ENCODE measurements at regions not wholly inside any gene's neighbourhood (a gene's known extent, or its start where the extent isn't known, plus 50 kb on each side); places are given as distances from the start of the nearest gene placed in this dataset.

GRCh38 chr3:30288830-30289229 lies 317.6 kb upstream of the TGFBR2 start:
- H3K27me3 ChIP-seq (ENCODE audit: control insufficient read depth in 1 of 2, insufficient read depth in 1 of 2, low read length in 2 of 2), result no peaks in the 10 kb centered on the region
- H2AK5ac ChIP-seq (ENCODE audit: low read length, severe bottlenecking), result no peak overlapping the region
- no peak overlapping the region for H2BK12ac ChIP-seq (ENCODE audit: low read length in 2 of 2)
- H4K8ac ChIP-seq (ENCODE audit: low read length), result no peak overlapping the region
- H4K91ac ChIP-seq (ENCODE audit: low read length), result no peak overlapping the region
- no peak overlapping the region for H3K4me3 ChIP-seq (ENCODE audit: insufficient read depth in 1 of 2, low read depth in 1 of 2, low read length in 2 of 2)
- no peak overlapping the region for H3K27ac ChIP-seq (ENCODE audit: low read length, poor library complexity, severe bottlenecking)
- no peaks in the 10 kb centered on the region for H3K9me3 ChIP-seq (ENCODE audit: control insufficient read depth, low read length)
- H3K18ac ChIP-seq (ENCODE audit: low read depth in 1 of 2, low read length in 2 of 2), result no peak overlapping the region
- H3K79me1 ChIP-seq (replicated peaks; ENCODE audit: low read length, poor library complexity, severe bottlenecking), result no peaks in the 10 kb centered on the region
- H3K4me2 ChIP-seq (ENCODE audit: low read length, poor library complexity, severe bottlenecking), result no peak overlapping the region
- H3K9ac ChIP-seq (ENCODE audit: low read length), result peak overlapping the region; percentile 31
- no peak overlapping the region for H3K14ac ChIP-seq (ENCODE audit: low read length in 2 of 2)
- H2AFZ ChIP-seq (ENCODE audit: low read depth, low read length), result no peak overlapping the region
- peaks cover 0 to 4% of the 10 kb centered on the region in 2 experiments for H3K36me3 ChIP-seq (ENCODE audit: control insufficient read depth in 1 of 2, insufficient read depth in 2 of 2, low read depth in 1 of 2, low read length in 2 of 2)
- peaks cover 2% of the 10 kb centered on the region for H3K4me1 ChIP-seq (ENCODE audit: control insufficient read depth, insufficient read depth, low read depth, low read length)
- H2BK5ac ChIP-seq (ENCODE audit: low read depth, low read length, poor library complexity, severe bottlenecking), result no peak overlapping the region
- no peak for DNase-seq
- H3K23ac ChIP-seq (ENCODE audit: low read length in 2 of 2), result no peak overlapping the region
- no peak overlapping the region for H2BK120ac ChIP-seq (ENCODE audit: low read depth, low read length)
- no peak overlapping the region for H3K4ac ChIP-seq (ENCODE audit: low read depth in 1 of 2, low read length in 2 of 2)
- H2BK15ac ChIP-seq (ENCODE audit: low read depth, poor library complexity, severe bottlenecking), result no peak overlapping the region

DNA sequence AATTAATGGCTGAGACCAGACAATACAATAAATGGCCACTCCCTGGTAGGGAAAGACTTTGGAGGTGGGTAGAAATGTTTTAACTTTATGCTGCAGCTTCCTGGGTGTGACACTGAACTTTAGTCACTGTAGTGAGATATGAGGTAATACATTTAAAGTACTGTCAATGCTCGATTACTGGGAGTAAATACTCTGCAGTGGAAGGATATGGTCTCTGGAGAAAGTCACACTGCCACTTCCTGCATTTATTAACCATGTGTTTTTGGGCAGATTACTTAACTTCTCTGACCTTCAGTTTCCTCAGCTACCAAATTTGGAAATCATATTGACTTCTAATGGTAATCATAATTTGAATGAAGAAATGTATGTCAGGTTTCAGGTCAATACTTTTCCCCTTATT lies 317.1 kb upstream of the TGFBR2 start:
- Histone ChIP-seq H3K4me1 (ENCODE audit: control insufficient read depth, insufficient read depth, low read depth, low read length) (peaks cover 2% of the 10 kb centered on the region), H2BK120ac (ENCODE audit: low read depth, low read length) (no peak overlapping the region), H2BK15ac (ENCODE audit: low read depth, poor library complexity, severe bottlenecking) (no peak overlapping the region), H3K27me3 (ENCODE audit: control insufficient read depth in 1 of 2, insufficient read depth in 1 of 2, low read length in 2 of 2) (no peaks in the 10 kb centered on the region), H3K79me1 (replicated peaks; ENCODE audit: low read length, poor library complexity, severe bottlenecking) (no peaks in the 10 kb centered on the region), H3K4ac (ENCODE audit: low read depth in 1 of 2, low read length in 2 of 2) (peak overlapping the region in 1 of 2 experiments; percentile 72), H4K8ac (ENCODE audit: low read length) (no peak overlapping the region), H3K14ac (ENCODE audit: low read length in 2 of 2) (no peak overlapping the region), H3K36me3 (ENCODE audit: control insufficient read depth in 1 of 2, insufficient read depth in 2 of 2, low read depth in 1 of 2, low read length in 2 of 2) (peaks cover 0 to 4% of the 10 kb centered on the region in 2 experiments), H3K9me3 (ENCODE audit: control insufficient read depth, low read length) (no peaks in the 10 kb centered on the region), H3K27ac (ENCODE audit: low read length, poor library complexity, severe bottlenecking) (no peak overlapping the region), H3K4me2 (ENCODE audit: low read length, poor library complexity, severe bottlenecking) (no peak overlapping the region), H2BK5ac (ENCODE audit: low read depth, low read length, poor library complexity, severe bottlenecking) (no peak overlapping the region), H2BK12ac (ENCODE audit: low read length in 2 of 2) (peak overlapping the region in 1 of 2 experiments; percentile 35), H3K4me3 (ENCODE audit: insufficient read depth in 1 of 2, low read depth in 1 of 2, low read length in 2 of 2) (no peak overlapping the region), H4K91ac (ENCODE audit: low read length) (no peak overlapping the region), H3K9ac (ENCODE audit: low read length) (peak overlapping the region; percentile 31), H2AFZ (ENCODE audit: low read depth, low read length) (no peak overlapping the region), H3K18ac (ENCODE audit: low read depth in 1 of 2, low read length in 2 of 2) (no peak overlapping the region), H2AK5ac (ENCODE audit: low read length, severe bottlenecking) (no peak overlapping the region), H3K23ac (ENCODE audit: low read length in 2 of 2) (no peak overlapping the region)
- DNase-seq, result no peak
- WGBS, result no CpG with 5 or more reads among the region's 1 CpG

- Histone ChIP-seq H3K27ac (ENCODE audit: low read length, poor library complexity, severe bottlenecking) (no peak overlapping the region), H2BK12ac (ENCODE audit: low read length in 2 of 2) (no peak overlapping the region), H3K9ac (ENCODE audit: low read length) (peak overlapping the region; percentile 11), H2AFZ (ENCODE audit: low read depth, low read length) (no peak overlapping the region), H2AK5ac (ENCODE audit: low read length, severe bottlenecking) (no peak overlapping the region), H3K4me3 (ENCODE audit: insufficient read depth in 1 of 2, low read depth in 1 of 2, low read length in 2 of 2) (no peak overlapping the region), H2BK120ac (ENCODE audit: low read depth, low read length) (no peak overlapping the region), H3K27me3 (ENCODE audit: control insufficient read depth in 1 of 2, insufficient read depth in 1 of 2, low read length in 2 of 2) (no peaks in the 10 kb centered on the region), H4K91ac (ENCODE audit: low read length) (no peak overlapping the region), H3K4me2 (ENCODE audit: low read length, poor library complexity, severe bottlenecking) (no peak overlapping the region), H3K79me1 (replicated peaks; ENCODE audit: low read length, poor library complexity, severe bottlenecking) (no peaks in the 10 kb centered on the region), H3K14ac (ENCODE audit: low read length in 2 of 2) (no peak overlapping the region), H3K36me3 (ENCODE audit: control insufficient read depth in 1 of 2, insufficient read depth in 2 of 2, low read depth in 1 of 2, low read length in 2 of 2) (peaks cover 0 to 4% of the 10 kb centered on the region in 2 experiments), H4K8ac (ENCODE audit: low read length) (no peak overlapping the region), H3K23ac (ENCODE audit: low read length in 2 of 2) (no peak overlapping the region), H3K4me1 (ENCODE audit: control insufficient read depth, insufficient read depth, low read depth, low read length) (peaks cover 3% of the 10 kb centered on the region), H2BK5ac (ENCODE audit: low read depth, low read length, poor library complexity, severe bottlenecking) (no peak overlapping the region), H3K4ac (ENCODE audit: low read depth in 1 of 2, low read length in 2 of 2) (no peak overlapping the region), H3K9me3 (ENCODE audit: control insufficient read depth, low read length) (no peaks in the 10 kb centered on the region), H2BK15ac (ENCODE audit: low read depth, poor library complexity, severe bottlenecking) (no peak overlapping the region), H3K18ac (ENCODE audit: low read depth in 1 of 2, low read length in 2 of 2) (peak overlapping the region in 1 of 2 experiments; percentile 54)
- no peak for DNase-seq
- WGBS, result 60% methylated on average over 1 of the region's 1 CpG
These were observed 316.6 kb upstream of the TGFBR2 start for GRCh38 chr3:30289766-30290165.

DNA sequence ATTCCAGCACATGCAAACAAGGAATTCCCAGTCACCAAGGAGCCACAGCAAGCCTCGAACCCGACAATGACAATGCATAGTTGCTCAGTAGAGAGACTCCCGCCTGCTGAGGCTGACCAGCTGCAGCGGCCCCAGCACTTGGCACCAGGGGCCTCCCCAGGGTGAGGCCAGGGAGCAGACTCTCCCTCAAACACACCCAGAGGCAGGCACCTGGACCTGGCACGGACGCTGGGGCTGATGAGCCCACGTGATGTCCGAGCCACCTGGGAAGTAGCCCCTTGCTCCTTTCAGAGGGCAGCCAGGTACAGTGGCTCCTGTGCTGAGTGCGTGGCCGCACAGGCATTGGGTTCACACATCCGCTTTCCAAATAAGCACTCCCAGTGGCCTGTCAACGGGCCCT lies 315.9 kb upstream of the TGFBR2 start:
- H3K4me1 ChIP-seq (ENCODE audit: control insufficient read depth, insufficient read depth, low read depth, low read length), result peaks cover 3% of the 10 kb centered on the region
- H2AK5ac ChIP-seq (ENCODE audit: low read length, severe bottlenecking), result no peak overlapping the region
- DNase-seq, result no peak
- H2BK15ac ChIP-seq (ENCODE audit: low read depth, poor library complexity, severe bottlenecking), result peak overlapping the region; percentile 98
- peak overlapping the region; percentile 96 to 99 for H2BK12ac ChIP-seq (ENCODE audit: low read length in 2 of 2)
- peak overlapping the region in 1 of 2 experiments; percentile 57 for H3K23ac ChIP-seq (ENCODE audit: low read length in 2 of 2)
- peak overlapping the region in 1 of 2 experiments; percentile 76 for H3K14ac ChIP-seq (ENCODE audit: low read length in 2 of 2)
- H3K9ac ChIP-seq (ENCODE audit: low read length), result no peak overlapping the region
- H2BK120ac ChIP-seq (ENCODE audit: low read depth, low read length), result peak overlapping the region; percentile 6
- no peak overlapping the region for H2AFZ ChIP-seq (ENCODE audit: low read depth, low read length)
- no peak overlapping the region for H3K4me3 ChIP-seq (ENCODE audit: insufficient read depth in 1 of 2, low read depth in 1 of 2, low read length in 2 of 2)
- H3K27ac ChIP-seq (ENCODE audit: low read length, poor library complexity, severe bottlenecking), result no peak overlapping the region
- H4K91ac ChIP-seq (ENCODE audit: low read length), result peak overlapping the region; percentile 60
- peak overlapping the region; percentile 63 to 87 for H3K18ac ChIP-seq (ENCODE audit: low read depth in 1 of 2, low read length in 2 of 2)
- no peaks in the 10 kb centered on the region for H3K9me3 ChIP-seq (ENCODE audit: control insufficient read depth, low read length)
- peak overlapping the region; percentile 41 to 72 for H3K4ac ChIP-seq (ENCODE audit: low read depth in 1 of 2, low read length in 2 of 2)
- H3K79me1 ChIP-seq (replicated peaks; ENCODE audit: low read length, poor library complexity, severe bottlenecking), result no peaks in the 10 kb centered on the region
- H4K8ac ChIP-seq (ENCODE audit: low read length), result peak overlapping the region; percentile 16
- no peak overlapping the region for H3K4me2 ChIP-seq (ENCODE audit: low read length, poor library complexity, severe bottlenecking)
- no peaks in the 10 kb centered on the region for H3K27me3 ChIP-seq (ENCODE audit: control insufficient read depth in 1 of 2, insufficient read depth in 1 of 2, low read length in 2 of 2)
- H2BK5ac ChIP-seq (ENCODE audit: low read depth, low read length, poor library complexity, severe bottlenecking), result no peak overlapping the region
- H3K36me3 ChIP-seq (ENCODE audit: control insufficient read depth in 1 of 2, insufficient read depth in 2 of 2, low read depth in 1 of 2, low read length in 2 of 2), result peaks cover 0 to 4% of the 10 kb centered on the region in 2 experiments
- WGBS, result 89% methylated on average over 12 of the region's 12 CpGs
